Uterus (tissue), 2 donors: ENCODE measurements at regions not wholly inside any gene's neighbourhood (a gene's known extent, or its start where the extent isn't known, plus 50 kb on each side); places are given as distances from the start of the nearest gene placed in this dataset.

Experiments used
- POLR2A ChIP-seq, 2 donors: fragments of 450-650 bp; IDR thresholded peaks; one replicate each; pipeline ENCODE4 v1.6.1; 2016; ENCODE audit warnings: antibody characterized with exemption in 2 of 2, mild to moderate bottlenecking in 1 of 2, moderate library complexity in 1 of 2
- TF ChIP-seq, protein P1 (sequence below), 4 experiments: fragments of 200-600 bp in 2 of 4; fragments of 450-650 bp in 2 of 4; sonication (generic) in 2 of 4; IDR thresholded peaks; one replicate each; pipeline ENCODE4 v1.5.1; 2016 to 2019; ENCODE audit warnings: antibody characterized with exemption in 4 of 4, mild to moderate bottlenecking in 2 of 4, moderate library complexity in 1 of 4

GRCh38 chr2:67871686-67872412, 191.0 kb downstream of the C1D start:
- no peak for TF ChIP-seq POLR2A (IDR thresholded peaks at IDR 0.05)
- TF ChIP-seq, protein P1, sequence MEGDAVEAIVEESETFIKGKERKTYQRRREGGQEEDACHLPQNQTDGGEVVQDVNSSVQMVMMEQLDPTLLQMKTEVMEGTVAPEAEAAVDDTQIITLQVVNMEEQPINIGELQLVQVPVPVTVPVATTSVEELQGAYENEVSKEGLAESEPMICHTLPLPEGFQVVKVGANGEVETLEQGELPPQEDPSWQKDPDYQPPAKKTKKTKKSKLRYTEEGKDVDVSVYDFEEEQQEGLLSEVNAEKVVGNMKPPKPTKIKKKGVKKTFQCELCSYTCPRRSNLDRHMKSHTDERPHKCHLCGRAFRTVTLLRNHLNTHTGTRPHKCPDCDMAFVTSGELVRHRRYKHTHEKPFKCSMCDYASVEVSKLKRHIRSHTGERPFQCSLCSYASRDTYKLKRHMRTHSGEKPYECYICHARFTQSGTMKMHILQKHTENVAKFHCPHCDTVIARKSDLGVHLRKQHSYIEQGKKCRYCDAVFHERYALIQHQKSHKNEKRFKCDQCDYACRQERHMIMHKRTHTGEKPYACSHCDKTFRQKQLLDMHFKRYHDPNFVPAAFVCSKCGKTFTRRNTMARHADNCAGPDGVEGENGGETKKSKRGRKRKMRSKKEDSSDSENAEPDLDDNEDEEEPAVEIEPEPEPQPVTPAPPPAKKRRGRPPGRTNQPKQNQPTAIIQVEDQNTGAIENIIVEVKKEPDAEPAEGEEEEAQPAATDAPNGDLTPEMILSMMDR (IDR thresholded peaks at IDR 0.05) = no peak
